ENCODE measurements at regions not wholly inside any gene's neighbourhood (a gene's known extent, or its start where the extent isn't known, plus 50 kb on each side); places are given as distances from the start of the nearest gene placed in this dataset.
"Not testable (repeated sequence)": the region's sequence is repeated elsewhere in the genome, so short reads cannot be mapped to it uniquely, and the experiment has no call there.

DNA sequence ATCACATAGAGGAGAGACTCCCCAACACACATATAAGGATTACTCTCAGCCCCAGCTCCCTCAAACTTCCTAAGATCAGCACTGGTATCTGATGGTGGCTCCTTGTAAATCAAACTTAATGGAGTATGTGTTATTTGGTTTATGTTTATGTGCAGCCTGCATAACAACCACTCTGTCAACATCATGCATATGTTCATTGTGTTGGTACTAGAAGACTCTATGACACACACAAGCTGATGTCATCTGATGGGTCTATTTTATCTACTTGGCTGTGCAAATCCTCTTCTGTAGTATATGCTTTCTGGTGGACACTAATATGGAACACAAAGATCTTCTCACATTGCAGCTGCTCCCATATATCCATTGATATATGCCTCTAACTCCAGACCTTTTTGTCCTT, 134.0 kb upstream of the FAM174A start:
- DNase-seq (ENCODE audit: extremely low read depth, low read depth) = no peak
- TF ChIP-seq, protein P1, sequence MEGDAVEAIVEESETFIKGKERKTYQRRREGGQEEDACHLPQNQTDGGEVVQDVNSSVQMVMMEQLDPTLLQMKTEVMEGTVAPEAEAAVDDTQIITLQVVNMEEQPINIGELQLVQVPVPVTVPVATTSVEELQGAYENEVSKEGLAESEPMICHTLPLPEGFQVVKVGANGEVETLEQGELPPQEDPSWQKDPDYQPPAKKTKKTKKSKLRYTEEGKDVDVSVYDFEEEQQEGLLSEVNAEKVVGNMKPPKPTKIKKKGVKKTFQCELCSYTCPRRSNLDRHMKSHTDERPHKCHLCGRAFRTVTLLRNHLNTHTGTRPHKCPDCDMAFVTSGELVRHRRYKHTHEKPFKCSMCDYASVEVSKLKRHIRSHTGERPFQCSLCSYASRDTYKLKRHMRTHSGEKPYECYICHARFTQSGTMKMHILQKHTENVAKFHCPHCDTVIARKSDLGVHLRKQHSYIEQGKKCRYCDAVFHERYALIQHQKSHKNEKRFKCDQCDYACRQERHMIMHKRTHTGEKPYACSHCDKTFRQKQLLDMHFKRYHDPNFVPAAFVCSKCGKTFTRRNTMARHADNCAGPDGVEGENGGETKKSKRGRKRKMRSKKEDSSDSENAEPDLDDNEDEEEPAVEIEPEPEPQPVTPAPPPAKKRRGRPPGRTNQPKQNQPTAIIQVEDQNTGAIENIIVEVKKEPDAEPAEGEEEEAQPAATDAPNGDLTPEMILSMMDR (IDR thresholded peaks at IDR 0.05; ENCODE audit: low read depth, low read length) = no peak

- not testable (repeated sequence) for DNase-seq (ENCODE audit: extremely low read depth, low read depth)
These were observed 136.4 kb upstream of the FAM174A start for GRCh38 chr5:100398815-100399214.

GRCh38 chr5:100379254-100379858, 155.8 kb upstream of the FAM174A start:
- not testable (repeated sequence) for DNase-seq (ENCODE audit: extremely low read depth, low read depth)

DNA sequence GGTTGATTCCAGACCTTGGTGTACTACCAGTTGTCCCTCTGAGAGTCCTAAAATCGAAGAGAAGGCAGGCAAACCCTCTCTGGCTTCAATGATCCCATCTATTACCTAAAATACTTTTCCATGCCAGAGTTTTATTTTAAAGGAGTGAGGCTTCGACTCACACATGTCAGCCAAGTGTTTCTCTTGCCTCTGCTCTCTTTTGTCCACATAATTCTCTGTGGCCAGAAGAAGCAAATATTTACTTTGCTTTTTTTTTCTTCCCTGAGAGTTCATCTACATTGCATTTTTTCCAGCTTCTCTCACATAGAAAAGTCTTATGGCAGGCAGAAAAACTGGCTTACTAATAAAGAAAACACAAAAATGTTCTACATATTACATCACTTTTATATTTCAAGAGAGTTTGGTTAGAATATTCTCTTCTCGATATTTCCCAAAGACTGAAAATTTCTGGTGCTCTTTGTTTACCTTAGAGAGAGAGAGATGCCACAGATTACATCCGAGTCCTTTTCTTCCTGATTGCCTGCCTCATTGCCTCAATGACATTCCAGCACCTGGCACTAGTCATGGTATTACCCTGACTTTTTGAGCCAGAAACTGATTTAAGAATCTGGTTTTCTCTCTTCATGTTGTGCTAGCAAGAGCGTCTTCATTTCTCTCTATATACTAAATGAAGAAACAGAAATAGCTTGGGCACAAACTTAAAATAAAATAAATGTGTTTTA, 170.3 kb upstream of the FAM174A start:
- not testable (repeated sequence) for DNase-seq (ENCODE audit: extremely low read depth, low read depth)

GRCh38 chr5:100364343-100364742, 170.8 kb upstream of the FAM174A start:
- not testable (repeated sequence) for DNase-seq (ENCODE audit: extremely low read depth, low read depth)

DNA sequence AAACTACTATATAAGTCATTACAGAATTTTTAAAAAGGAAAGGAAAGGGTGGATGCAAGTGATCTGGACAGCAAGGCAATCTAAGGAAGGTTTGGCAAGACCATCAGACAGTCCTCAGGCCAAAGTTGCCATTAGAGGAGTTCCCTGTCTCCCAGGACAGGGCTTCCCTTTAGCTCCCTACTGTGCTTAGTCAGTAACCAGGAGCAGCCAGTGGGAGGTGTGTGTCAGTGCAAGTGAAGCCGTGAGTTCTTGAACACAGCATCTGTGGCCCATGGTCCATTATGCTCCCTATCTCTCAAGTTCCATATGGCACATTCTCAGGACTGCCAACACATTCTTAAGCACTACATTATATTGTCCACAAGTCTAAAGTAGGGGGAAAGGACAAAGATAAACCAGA, 175.2 kb upstream of the FAM174A start:
- DNase-seq (ENCODE audit: extremely low read depth, low read depth) = not testable (repeated sequence)

GRCh38 chr5:100346269-100346668, 188.9 kb upstream of the FAM174A start:
- DNase-seq (ENCODE audit: extremely low read depth, low read depth) = not testable (repeated sequence)

DNA sequence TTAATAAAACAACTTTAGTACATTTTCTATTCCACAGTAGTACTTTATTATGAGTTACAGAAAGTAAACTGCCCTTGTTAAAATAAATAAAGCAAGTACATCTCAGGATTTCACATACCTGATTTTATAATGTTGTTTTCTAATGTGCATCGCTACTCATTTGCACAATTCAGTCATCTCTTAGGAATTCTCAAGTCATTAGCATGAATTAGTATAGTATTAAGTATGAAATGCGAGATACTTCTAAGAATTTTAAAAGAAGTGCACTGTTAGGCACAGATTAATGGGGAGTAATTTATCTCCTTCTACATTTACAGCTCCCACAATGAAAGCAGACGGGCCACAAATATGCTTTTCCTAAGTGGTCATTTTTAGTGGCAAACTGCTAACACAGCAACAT, 193.7 kb upstream of the FAM174A start:
- DNase-seq (ENCODE audit: extremely low read depth, low read depth) = not testable (repeated sequence)

DNA sequence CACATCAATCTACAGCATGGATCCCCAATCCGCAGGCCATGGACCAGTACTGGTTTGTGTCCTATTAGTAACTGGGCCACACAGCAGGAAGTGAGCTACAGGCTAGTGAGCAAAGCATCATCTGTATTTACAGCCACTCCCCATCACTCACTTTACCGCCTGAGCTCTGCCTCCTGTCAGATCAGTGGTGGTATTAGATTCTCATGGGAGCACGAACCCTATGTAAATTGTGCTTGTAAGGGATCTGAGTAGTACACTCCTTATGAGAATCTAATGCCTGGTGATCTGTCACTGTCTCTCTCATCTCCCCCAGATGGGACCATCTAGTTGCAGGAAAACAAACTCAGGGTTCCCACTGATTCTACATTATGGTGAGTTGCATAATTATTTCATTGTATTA, 212.7 kb upstream of the FAM174A start:
- TF ChIP-seq, protein P1 (IDR thresholded peaks at IDR 0.05; ENCODE audit: low read depth, low read length) = no peak
- no peak for DNase-seq (ENCODE audit: extremely low read depth, low read depth)

GRCh38 chr5:100319885-100320284, 215.3 kb upstream of the FAM174A start:
- TF ChIP-seq, protein P1 (IDR thresholded peaks at IDR 0.05; ENCODE audit: low read depth, low read length) = no peak
- no peak for DNase-seq (ENCODE audit: extremely low read depth, low read depth)

- TF ChIP-seq, protein P1 (IDR thresholded peaks at IDR 0.05; ENCODE audit: low read depth, low read length) = no peak
- no peak for DNase-seq (ENCODE audit: extremely low read depth, low read depth)
These were observed 221.5 kb upstream of the FAM174A start for GRCh38 chr5:100313657-100314056.

Data from AG09319 (cell line).